ENCODE measurements at regions not wholly inside any gene's neighbourhood (a gene's known extent, or its start where the extent isn't known, plus 50 kb on each side); places are given as distances from the start of the nearest gene placed in this dataset.

- in situ Hi-C loops (cut with HindIII; ENCODE audit: low pct_unique_long_range_greater_than_20kb, low sequenced_read_pairs): no loop called here
These were observed 693.4 kb upstream of the TMEFF2 start for GRCh38 chr2:192888109-192888508.

GRCh38 chr2:192887337-192887736 is 692.6 kb upstream of the TMEFF2 start:
- DNase-seq (ENCODE audit: low read depth, low spot score): no peak
- in situ Hi-C loops (cut with HindIII; ENCODE audit: low pct_unique_long_range_greater_than_20kb, low sequenced_read_pairs): no loop called here

More at GRCh38 chr2:192888109-192888508, 693.4 kb upstream of the TMEFF2 start:
- DNase-seq (ENCODE audit: low read depth, low spot score): no peak

- in situ Hi-C loops (cut with HindIII; ENCODE audit: low pct_unique_long_range_greater_than_20kb, low sequenced_read_pairs): no loop called here
- no peak for DNase-seq (ENCODE audit: low read depth, low spot score)
These were observed 691.9 kb upstream of the TMEFF2 start for GRCh38 chr2:192886636-192887035.

GRCh38 chr2:192885569-192886160 is 690.9 kb upstream of the TMEFF2 start:
- in situ Hi-C loops (cut with HindIII; ENCODE audit: low pct_unique_long_range_greater_than_20kb, low sequenced_read_pairs): no loop called here
- DNase-seq (ENCODE audit: low read depth, low spot score): no peak

- in situ Hi-C loops (cut with HindIII; ENCODE audit: low pct_unique_long_range_greater_than_20kb, low sequenced_read_pairs): no loop called here
These were observed 682.4 kb upstream of the TMEFF2 start for GRCh38 chr2:192877159-192877558.

GRCh38 chr2:192876698-192877097 is 682.0 kb upstream of the TMEFF2 start:
- no peak for DNase-seq (ENCODE audit: low read depth, low spot score)
- in situ Hi-C loops (cut with HindIII; ENCODE audit: low pct_unique_long_range_greater_than_20kb, low sequenced_read_pairs): no loop called here

More at GRCh38 chr2:192877159-192877558, 682.4 kb upstream of the TMEFF2 start:
- DNase-seq (ENCODE audit: low read depth, low spot score): no peak

- DNase-seq (ENCODE audit: low read depth, low spot score): no peak
- in situ Hi-C loops (cut with HindIII; ENCODE audit: low pct_unique_long_range_greater_than_20kb, low sequenced_read_pairs): no loop called here
These were observed 660.0 kb upstream of the TMEFF2 start for GRCh38 chr2:192854706-192855105.

GRCh38 chr2:192854031-192854430 is 659.3 kb upstream of the TMEFF2 start:
- in situ Hi-C loops (cut with HindIII; ENCODE audit: low pct_unique_long_range_greater_than_20kb, low sequenced_read_pairs): no loop called here
- DNase-seq (ENCODE audit: low read depth, low spot score): no peak

- no peak for DNase-seq (ENCODE audit: low read depth, low spot score)
- in situ Hi-C loops (cut with HindIII; ENCODE audit: low pct_unique_long_range_greater_than_20kb, low sequenced_read_pairs): no loop called here
These were observed 634.2 kb upstream of the TMEFF2 start for GRCh38 chr2:192828947-192829346.

- in situ Hi-C loops (cut with HindIII; ENCODE audit: low pct_unique_long_range_greater_than_20kb, low sequenced_read_pairs): no loop called here
- DNase-seq (ENCODE audit: low read depth, low spot score): no peak
These were observed 633.4 kb upstream of the TMEFF2 start for GRCh38 chr2:192828175-192828574.

- in situ Hi-C loops (cut with HindIII; ENCODE audit: low pct_unique_long_range_greater_than_20kb, low sequenced_read_pairs): no loop called here
These were observed 633.0 kb upstream of the TMEFF2 start for GRCh38 chr2:192827735-192828134.

GRCh38 chr2:192814376-192814775 is 619.6 kb upstream of the TMEFF2 start:
- DNase-seq (ENCODE audit: low read depth, low spot score): no peak
- in situ Hi-C loops (cut with HindIII; ENCODE audit: low pct_unique_long_range_greater_than_20kb, low sequenced_read_pairs): no loop called here

More at GRCh38 chr2:192827735-192828134, 633.0 kb upstream of the TMEFF2 start:
- no peak for DNase-seq (ENCODE audit: low read depth, low spot score)

GRCh38 chr2:192813341-192813740 is 618.6 kb upstream of the TMEFF2 start:
- in situ Hi-C loops (cut with HindIII; ENCODE audit: low pct_unique_long_range_greater_than_20kb, low sequenced_read_pairs): no loop called here
- no peak for DNase-seq (ENCODE audit: low read depth, low spot score)

- DNase-seq (ENCODE audit: low read depth, low spot score): no peak
- in situ Hi-C loops (cut with HindIII; ENCODE audit: low pct_unique_long_range_greater_than_20kb, low sequenced_read_pairs): no loop called here
These were observed 614.4 kb upstream of the TMEFF2 start for GRCh38 chr2:192809173-192809572.

- in situ Hi-C loops (cut with HindIII; ENCODE audit: low pct_unique_long_range_greater_than_20kb, low sequenced_read_pairs): no loop called here
- no peak for DNase-seq (ENCODE audit: low read depth, low spot score)
These were observed 588.9 kb upstream of the TMEFF2 start for GRCh38 chr2:192783643-192784042.

GRCh38 chr2:192775459-192776262 is 580.9 kb upstream of the TMEFF2 start:
- in situ Hi-C loops (cut with HindIII; ENCODE audit: low pct_unique_long_range_greater_than_20kb, low sequenced_read_pairs): no loop called here

GRCh38 chr2:192775011-192775410 is 580.3 kb upstream of the TMEFF2 start:
- in situ Hi-C loops (cut with HindIII; ENCODE audit: low pct_unique_long_range_greater_than_20kb, low sequenced_read_pairs): no loop called here
- no peak for DNase-seq (ENCODE audit: low read depth, low spot score)

More at GRCh38 chr2:192775459-192776262, 580.9 kb upstream of the TMEFF2 start:
- DNase-seq (ENCODE audit: low read depth, low spot score): no peak

GRCh38 chr2:192773044-192773443 is 578.3 kb upstream of the TMEFF2 start:
- no peak for DNase-seq (ENCODE audit: low read depth, low spot score)
- in situ Hi-C loops (cut with HindIII; ENCODE audit: low pct_unique_long_range_greater_than_20kb, low sequenced_read_pairs): no loop called here

- in situ Hi-C loops (cut with HindIII; ENCODE audit: low pct_unique_long_range_greater_than_20kb, low sequenced_read_pairs): no loop called here
These were observed 555.0 kb upstream of the TMEFF2 start for GRCh38 chr2:192749611-192750200.

More at GRCh38 chr2:192749611-192750200, 555.0 kb upstream of the TMEFF2 start:
- DNase-seq (ENCODE audit: low read depth, low spot score): peak; percentile 55
